ENCODE measurements at regions not wholly inside any gene's neighbourhood (a gene's known extent, or its start where the extent isn't known, plus 50 kb on each side); places are given as distances from the start of the nearest gene placed in this dataset.
"Not testable (repeated sequence)": the region's sequence is repeated elsewhere in the genome, so short reads cannot be mapped to it uniquely, and the experiment has no call there.

- DNase-seq = no peak
These were observed 168.0 kb upstream of the C1orf174 start for GRCh38 chr1:4068076-4068475.

DNA sequence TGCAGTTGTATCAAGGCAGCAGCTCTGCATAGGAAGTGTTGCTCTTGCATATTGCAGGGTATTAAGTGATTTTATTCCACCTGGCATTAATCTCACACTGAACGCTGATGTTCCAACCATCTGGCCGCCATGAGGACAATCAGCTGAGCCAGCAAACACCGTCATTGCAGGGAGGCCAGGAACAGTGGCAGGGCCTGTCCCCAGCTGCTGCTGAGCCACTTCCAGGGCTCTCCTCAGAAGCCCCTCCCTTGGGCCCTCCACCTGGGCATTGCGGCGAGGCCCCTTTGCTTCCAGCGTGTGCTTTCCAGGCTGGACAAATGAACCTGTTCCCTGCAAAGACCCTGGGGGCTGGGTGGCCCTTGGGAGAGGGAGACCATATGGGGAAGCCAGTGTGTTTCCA lies 171.6 kb upstream of the C1orf174 start:
- no peak for DNase-seq

- DNase-seq = no peak
These were observed 172.5 kb upstream of the C1orf174 start for GRCh38 chr1:4072481-4073153.

- no peak for DNase-seq
These were observed 175.6 kb upstream of the C1orf174 start for GRCh38 chr1:4075436-4076225.

- no peak for DNase-seq
These were observed 176.3 kb upstream of the C1orf174 start for GRCh38 chr1:4076346-4076745.

DNA sequence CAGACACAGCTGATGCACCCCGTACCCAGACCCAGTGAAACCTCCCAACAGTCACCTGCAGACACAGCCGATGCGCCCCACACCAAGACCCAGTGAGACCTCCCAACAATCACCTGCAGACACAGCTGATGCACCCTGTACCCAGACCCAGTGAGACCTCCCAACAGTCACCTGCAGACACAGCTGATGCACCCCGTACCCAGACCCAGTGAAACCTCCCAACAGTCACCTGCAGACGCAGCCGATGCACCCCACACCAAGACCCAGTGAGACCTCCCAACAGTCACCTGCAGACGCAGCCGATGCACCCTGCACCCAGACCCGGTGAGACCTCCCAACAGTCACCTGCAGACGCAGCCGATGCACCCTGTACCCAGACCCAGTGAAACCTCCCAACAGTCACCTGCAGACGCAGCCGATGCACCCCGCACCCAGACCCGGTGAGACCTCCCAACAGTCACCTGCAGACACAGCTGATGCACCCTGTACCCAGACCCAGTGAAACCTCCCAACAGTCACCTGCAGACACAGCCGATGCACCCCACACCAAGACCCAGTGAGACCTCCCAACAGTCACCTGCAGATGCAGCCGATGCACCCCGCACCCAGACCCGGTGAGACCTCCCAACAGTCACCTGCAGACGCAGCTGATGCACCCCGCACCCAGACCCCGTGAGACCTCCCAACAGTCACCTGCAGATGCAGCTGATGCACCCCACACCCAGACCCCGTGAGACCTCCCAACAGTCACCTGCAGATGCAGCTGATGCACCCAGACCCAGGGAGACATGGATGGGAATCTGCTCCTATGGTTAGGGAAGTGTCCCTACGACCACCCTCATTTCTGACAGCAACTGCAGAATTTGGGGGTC lies 178.3 kb upstream of the C1orf174 start:
- not testable (repeated sequence) for DNase-seq

GRCh38 chr1:4079815-4080214 lies 179.7 kb upstream of the C1orf174 start:
- no peak for DNase-seq

DNA sequence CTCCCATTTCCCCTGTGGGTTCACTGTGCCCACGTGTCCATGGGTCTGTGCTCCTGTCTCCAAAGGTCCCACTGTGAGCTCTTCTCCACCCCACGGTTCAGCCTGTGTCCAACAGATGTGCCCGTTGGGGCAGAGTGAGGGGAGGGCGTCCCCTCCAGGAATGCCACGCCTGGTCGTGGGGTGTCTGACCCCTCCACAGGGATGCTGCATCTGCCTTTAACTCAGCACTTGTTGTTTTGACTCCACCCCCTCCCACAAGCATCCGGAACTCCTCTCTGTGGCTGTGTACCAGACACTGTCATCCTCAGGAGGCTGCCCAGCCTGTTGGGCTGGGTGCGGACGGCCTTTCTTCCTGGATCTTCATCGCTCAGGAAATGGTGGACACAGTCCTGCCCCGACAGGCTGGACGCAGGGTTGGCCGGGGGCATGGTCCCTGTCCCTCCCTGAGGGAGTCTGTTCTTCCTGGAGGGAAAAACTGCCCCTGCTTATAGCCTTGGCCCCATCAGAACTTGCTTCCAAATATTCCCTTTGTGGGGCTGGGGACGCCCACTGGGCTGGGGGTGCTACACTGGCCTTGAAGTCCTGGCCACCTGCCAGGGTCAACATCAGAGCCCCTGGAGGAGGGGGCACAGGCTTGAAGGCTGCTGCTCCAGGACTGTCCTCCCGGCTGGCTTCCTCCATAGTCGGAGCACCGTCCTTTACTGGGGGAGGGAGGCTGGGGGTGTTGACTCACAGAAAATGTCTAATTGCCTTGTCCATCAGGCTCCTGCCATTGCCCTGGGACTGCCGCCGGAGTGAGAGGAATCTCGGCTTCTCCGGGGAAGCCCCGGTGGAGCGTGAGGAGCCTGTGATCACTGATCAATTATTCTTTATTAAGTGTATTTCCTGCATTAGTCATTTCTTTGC lies 182.0 kb upstream of the C1orf174 start:
- no peak for DNase-seq

DNA sequence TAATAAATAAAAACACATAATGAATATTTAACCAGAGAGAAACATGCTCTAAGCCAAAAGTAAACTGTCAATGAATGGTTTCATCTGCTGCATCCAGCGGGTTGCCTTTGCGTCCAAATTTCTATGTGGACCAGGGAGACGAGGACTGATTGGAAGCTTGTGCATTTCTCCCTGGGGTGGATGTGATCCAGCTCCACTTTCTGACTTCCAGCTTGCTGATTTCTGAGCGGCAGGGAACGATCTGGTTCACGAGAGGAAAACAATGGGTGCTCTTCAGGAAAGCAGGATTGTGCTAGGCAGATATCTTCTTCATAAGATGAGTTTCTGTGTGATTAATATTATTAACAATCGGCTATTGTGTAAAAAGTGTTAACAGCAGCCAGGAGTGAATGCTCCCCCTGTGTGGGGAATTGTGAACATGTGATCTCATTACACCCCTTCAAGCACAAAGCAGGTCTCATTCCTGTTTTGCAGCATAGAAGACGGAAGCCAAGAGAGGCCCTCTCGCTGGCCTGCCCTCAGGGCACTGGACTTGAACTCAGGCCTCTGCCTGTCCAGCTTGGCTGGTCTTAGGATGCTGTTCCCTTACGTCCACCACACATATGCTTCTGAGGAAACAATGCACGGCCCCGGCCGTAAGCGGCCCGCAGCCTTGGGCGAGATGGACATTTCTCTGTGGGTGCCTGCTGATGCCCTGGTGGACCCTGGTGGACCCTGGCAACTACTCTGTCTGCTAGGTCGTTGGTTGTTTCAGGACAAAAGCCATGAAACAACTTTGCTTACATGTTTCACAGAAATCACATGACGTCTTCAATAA lies 183.4 kb upstream of the C1orf174 start:
- no peak for DNase-seq

DNA sequence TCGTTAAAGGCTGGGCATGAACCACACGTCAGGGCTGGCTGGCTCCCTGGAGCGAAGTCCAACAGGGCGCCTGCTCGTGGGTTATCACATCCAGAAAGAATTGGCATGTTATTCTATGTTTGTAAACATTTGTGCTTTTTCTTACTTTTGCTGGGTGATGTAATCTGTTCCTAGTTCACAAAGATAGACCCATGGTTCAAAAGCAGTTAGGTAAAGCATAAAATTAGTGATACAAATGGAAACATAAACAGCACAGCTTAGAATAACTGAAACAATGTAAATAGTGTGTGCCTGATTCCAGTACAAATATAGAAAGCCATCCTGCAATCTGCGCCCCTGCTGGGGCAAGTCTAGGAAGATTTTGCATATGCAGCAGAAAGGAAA lies 184.0 kb upstream of the C1orf174 start:
- DNase-seq = no peak

DNA sequence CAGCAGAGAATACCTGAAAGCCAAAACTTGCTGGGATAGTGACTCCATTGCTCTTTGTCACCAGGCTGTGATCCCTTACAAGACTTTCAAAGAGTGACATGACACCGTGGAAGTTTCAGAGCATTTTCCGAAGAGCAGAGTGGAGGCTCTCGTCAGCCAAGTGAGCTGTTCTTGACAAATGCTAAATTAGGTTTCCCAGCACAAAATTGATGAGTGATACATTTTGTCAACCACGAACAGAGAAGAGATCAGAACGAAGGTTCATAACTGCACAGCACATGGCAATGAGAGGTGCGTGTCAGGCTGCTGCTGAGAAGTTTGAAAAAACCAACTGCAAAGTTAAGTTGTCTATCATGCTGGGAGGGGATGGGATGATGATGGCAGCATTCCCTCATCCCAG lies 184.4 kb upstream of the C1orf174 start:
- no peak for DNase-seq

DNA sequence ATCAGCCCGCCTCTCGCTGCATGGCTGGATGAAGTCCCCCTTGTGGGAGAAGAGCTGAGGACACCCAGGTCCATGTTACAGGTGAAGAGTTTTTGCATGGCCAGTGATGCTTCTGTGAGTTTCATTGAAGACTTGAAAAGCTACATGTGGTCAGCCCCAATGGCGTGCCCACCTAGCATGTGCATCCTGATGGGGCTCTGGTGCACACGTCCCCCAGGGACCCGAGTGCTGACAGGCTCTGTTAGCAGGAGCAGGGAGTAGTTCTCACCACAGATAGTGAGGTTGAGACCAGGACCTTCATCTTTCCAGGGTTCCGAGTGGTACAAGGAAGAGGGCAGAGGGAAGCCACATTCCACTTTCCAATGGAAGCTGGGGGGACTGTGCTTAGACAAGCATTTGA lies 184.8 kb upstream of the C1orf174 start:
- no peak for DNase-seq

- no peak for DNase-seq
These were observed 185.5 kb upstream of the C1orf174 start for GRCh38 chr1:4085546-4085945.

- DNase-seq = no peak
These were observed 186.2 kb upstream of the C1orf174 start for GRCh38 chr1:4086085-4086850.

- DNase-seq = no peak
These were observed 186.8 kb upstream of the C1orf174 start for GRCh38 chr1:4086921-4087320.

DNA sequence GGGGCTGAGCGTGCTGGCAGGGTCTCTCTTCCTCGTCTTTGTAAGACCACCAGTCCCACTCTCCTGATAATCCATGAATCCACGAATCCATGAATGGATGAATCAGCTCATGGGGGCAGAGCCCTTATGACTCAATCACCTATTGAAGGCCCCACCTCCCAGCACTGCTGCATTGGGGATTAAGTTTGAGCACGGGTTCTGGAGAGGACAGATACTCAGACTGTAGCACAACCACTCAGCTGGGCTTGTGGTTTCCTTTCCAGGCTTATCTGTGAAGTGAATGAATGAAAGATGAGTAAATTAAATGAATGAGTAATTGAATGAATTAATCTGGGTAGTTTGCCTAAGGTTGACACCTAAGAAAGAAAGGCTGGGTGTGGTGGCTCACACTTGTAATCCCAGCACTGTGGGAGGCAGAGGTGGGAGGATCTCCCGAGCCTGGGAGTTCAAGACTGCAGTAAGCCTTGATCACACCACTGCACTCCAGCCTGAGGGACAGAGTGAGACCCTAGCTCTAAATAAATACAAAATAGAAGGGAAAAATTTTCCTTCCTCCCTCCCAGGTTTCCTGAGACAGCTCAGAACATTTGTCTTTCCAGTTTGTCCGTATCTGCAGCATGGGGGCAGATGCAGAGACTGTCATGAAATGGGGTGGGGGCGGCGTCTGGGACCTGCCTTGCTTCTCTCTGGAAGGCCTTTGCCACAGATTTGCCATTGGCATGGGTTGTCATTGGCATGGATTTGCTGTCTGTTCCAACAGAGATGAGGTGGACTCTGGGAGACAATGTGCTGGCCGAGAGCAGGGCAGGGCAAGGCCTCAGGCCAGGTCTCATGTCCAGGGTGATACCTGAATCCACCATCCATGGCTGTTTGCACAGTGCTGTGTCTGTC lies 187.7 kb upstream of the C1orf174 start:
- no peak for DNase-seq

- DNase-seq = no peak
These were observed 188.6 kb upstream of the C1orf174 start for GRCh38 chr1:4088676-4089075.

- no peak for DNase-seq
These were observed 189.5 kb upstream of the C1orf174 start for GRCh38 chr1:4089421-4090175.

GRCh38 chr1:4090556-4090955 lies 190.5 kb upstream of the C1orf174 start:
- DNase-seq = no peak

Measured in NCI-H2029 treated with DMSO at 0.1 percent for 48 hours (cell line).